COLO829 (cell line): ENCODE measurements at regions not wholly inside any gene's neighbourhood (a gene's known extent, or its start where the extent isn't known, plus 50 kb on each side); places are given as distances from the start of the nearest gene placed in this dataset.
"Not testable (repeated sequence)": the region's sequence is repeated elsewhere in the genome, so short reads cannot be mapped to it uniquely, and the experiment has no call there.

ENCODE experiments used
- DNase-seq: peaks from one replicate; pipeline ENCODE4 v3.0.0; 2012; ENCODE audit warnings: low spot score

DNA sequence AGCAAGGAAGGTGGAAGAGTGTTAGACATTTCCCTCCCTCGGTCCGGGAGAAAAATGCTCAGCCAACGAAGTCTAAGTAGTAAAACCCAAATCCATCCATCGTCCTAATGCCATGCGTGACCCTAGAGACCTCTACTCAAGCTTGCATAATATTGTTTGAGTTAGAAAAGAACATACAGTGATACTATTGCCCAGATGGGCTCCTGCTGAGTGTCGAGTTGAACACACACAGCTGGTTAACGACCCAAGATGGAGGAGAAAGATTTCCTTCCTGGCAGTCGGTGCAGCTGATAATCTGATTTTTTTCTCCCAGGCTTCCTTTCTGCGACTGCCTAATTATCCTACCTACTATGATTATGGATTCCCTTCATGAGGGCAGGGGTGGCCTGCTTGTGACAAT lies 164.4 kb upstream of the KCNG1 start:
- DNase-seq, result no peak

DNA sequence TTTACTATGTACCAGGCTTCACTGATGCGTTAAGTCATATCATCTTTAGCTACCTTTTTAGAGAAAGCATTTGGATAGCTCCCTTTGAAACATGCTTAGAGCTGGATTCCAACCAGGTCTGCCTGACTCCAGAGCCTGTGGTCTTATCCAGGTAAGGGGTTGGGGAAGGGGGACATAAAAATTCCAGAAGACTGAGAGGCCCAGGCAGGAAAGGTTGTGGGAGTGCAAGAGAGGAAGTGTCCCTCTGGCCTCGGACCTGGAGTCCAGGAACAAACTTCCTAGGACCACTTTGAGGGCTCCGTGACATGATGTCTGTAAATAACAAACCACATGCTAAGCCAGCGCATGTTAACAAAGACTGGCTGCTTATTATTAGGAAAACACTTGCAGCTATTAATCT lies 163.0 kb upstream of the KCNG1 start:
- DNase-seq, result no peak

GRCh38 chr20:51185277-51185676 lies 162.4 kb upstream of the KCNG1 start:
- no peak for DNase-seq

DNA sequence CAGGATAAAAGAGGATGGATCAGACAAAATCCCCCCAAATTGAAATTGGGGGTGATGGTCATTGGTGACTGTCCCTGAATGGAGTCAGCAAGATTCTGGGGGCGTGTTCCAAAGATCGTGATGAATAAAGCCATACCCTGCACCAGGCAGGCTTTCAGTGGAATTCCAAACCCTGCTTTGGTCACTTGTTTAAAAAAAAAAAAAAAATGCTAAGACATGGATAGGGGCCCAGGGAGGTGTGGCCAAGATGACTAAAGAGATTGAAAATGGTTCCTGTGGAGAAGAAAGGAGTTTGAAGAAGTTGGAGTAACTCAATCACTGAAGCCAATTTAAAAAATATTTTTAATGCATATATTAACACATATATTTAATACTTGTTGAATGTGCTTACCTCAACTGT lies 161.4 kb upstream of the KCNG1 start:
- DNase-seq, result no peak

DNA sequence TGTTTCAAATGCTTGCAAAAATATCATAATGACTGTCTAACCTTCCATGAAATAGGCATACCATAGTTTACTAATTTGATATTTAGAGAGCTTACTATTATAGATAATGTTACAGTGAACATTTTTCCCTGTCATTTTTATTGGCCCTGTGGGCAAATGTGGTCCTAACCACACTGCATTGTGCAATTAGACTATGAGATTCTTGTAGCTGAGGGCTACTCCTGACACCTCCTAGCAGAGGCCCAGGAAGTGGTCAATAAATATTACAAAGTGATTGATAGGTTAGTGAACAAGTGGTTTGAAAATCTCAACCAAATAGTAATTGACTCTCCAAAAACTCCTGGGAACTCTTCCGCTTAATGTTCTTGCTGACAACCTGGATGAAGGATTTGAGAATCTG lies 160.5 kb upstream of the KCNG1 start:
- no peak for DNase-seq

DNA sequence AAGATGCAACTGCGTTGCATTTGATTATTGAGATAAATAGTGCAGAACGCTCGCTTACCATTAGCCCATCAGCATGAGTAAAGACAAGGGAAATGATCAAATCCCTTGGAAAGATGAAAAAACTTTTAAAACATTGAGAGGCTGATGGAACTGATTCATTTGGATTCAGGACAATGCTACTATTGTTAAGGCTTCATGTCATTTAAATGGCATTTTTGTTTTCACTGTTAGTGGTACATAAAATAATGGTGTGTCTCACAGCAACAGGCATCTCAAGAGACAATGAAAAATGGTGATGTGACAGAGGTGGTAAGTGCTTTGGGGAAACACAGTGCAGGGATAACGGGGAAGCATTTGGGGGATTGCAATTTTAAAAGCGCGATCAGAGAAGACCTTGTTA lies 159.7 kb upstream of the KCNG1 start:
- DNase-seq, result peak; percentile 49

- DNase-seq, result no peak
Observed at GRCh38 chr20:51178153-51178552, 155.2 kb upstream of the KCNG1 start.

GRCh38 chr20:51176876-51177275 lies 154.0 kb upstream of the KCNG1 start:
- DNase-seq, result peak; percentile 93

DNA sequence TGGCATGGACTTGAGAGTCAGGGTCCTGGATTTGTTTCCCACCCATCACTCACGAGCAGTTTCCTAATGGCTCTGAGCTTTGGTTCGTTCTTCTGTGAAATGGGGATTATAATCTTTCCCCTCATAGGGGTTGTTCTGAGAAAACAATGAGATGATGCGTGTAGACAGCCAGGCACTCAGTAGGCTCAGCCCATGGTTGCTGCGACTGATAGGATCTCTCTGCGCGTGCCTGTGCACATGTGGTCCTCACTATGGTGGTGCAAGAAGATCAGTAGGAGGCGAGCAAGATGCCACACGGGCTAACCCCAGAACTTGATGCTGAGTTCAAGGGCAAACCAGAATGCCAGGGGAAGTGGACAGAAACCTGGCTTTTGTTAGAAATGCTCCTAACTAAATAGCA lies 153.5 kb upstream of the KCNG1 start:
- no peak for DNase-seq

DNA sequence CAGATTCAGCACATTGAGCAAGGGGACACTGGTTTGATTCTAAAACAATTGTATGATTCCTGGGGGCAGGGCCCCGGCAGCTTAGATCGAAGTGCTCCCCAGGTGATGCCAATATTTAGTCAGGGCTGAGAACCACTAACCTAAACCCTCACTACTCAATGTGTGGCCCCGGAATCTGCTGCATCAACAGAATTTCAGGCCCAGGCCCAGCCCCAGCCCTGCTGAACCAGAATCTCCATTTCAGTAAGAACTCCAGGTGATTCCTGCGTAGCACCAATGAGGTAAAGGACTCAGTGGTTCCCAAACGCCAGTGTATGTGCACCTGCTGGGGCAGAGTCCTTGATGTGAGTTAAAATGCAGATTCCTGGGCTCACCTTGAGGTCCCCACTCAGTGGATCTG lies 152.8 kb upstream of the KCNG1 start:
- DNase-seq, result no peak

DNA sequence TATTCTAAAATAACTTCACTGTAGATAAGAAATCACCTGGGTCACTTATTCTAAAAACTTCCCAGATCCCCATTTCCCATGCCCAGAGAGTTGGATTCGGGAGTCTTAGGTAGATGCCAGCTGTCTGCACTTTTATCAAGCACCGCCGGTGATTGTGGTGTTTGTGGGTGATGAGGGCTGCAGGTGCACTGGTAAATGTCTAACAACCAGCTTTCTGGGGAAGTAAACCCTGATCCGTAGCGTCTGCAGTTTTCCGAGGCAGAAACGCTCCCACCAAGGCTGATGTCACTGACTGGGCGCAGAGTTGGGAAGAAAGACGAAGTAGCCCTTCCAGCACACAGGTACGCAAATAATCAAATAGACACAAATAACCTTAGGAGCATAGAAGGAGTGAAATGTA lies 152.2 kb upstream of the KCNG1 start:
- no peak for DNase-seq

GRCh38 chr20:51174536-51174935 lies 151.6 kb upstream of the KCNG1 start:
- DNase-seq, result no peak

- no peak for DNase-seq
Observed at GRCh38 chr20:51172558-51173428, 149.9 kb upstream of the KCNG1 start.

GRCh38 chr20:51171141-51171540 lies 148.2 kb upstream of the KCNG1 start:
- DNase-seq, result no peak

GRCh38 chr20:51169813-51170212 lies 146.9 kb upstream of the KCNG1 start:
- DNase-seq, result no peak

- DNase-seq, result not testable (repeated sequence)
Observed at GRCh38 chr20:51167911-51168310, 145.0 kb upstream of the KCNG1 start.

DNA sequence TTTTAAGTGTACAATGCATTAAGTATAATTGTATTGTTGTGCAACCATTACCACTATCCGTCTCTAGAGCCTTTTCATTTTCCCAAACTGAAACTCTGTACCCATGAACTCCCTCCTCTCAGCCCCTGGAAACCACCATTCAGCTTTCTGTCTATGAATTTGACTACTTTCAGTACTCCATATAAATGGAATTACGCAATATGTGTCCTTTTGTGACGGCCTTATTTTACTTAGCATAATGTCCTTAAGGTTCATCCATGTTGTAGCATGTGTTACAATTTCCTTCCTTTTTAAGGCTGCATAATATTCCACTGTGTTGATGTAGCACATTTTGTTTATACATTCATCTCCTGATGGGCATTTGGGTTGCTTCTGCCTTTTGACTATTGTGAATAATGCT lies 143.6 kb upstream of the KCNG1 start:
- DNase-seq, result no peak

DNA sequence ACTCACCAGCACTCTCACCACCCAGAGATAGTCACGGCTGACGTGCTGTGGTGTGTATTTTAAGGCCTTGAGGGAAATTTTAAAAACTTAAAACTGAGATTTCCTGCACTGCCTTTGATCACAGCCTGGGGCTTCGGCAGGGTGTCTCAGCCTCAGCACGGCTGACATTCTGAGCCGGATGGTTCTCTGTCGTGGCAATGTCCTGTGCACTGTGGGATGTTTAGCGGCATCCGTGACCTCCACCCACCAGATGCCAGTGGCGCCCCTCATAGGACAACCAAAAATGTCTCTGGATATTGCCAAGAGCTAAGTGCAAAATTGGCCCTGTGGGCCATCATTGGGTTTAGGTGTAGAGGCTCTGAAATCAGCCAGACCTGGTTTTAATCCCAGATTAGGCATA lies 142.2 kb upstream of the KCNG1 start:
- DNase-seq, result no peak

DNA sequence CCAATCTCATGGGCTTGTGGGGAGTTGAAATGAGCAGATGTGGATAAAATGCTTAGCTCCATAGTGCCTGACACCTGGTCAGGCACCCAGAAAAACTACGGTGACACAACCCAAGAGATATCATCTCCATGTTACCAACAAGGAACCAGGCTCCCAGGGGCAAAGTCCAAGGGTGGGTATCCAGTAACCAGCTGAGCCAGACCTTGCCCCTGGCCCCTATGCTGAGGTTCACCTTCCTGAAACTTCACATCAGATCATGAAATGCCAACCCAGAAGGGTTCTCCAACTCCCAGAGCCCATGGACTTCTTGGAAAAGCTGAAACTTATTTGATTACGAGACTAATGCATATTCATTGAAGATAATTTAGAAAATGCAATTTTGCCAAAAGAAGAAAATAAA lies 141.8 kb upstream of the KCNG1 start:
- no peak for DNase-seq

GRCh38 chr20:51163996-51164600 lies 141.2 kb upstream of the KCNG1 start:
- no peak for DNase-seq

DNA sequence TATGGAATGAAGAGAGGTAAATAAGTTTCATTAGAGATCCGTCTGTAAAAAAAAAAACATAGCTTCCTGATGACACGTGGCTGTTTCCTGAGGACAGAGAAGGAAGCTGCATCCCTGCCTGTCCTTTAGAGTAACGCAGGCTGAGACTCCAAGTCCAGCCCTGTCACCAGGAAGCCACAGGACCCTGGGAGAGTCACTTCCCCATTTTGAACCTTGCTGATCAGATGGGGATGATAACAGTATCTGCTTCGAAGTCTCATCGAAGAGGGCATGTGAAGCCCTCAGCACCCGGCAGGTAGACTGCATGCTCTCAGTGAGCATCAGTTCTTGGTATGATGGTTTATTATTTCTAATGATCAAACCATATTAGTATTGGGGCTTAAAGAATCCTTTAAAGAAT lies 139.1 kb upstream of the KCNG1 start:
- DNase-seq, result no peak

GRCh38 chr20:51160821-51161220 lies 137.9 kb upstream of the KCNG1 start:
- no peak for DNase-seq

DNA sequence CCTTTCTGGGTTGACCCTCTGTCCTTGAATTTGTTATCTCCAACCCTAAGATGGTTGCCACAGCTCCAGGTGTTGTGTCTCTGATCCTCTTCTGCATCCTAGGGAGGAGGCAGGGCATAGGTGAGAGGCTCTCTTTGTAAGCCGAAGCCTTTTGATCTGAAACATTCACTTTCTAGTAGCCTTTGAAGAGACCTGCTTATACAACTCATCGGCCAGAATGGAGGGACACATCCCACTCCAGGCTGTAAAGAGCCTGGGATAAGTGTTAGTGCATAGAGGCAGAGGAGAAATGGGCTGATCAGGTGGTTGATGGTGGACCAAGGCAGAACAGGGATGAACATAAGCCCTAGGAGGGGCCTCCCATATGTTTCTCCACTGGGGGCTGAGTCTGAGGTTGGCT lies 137.1 kb upstream of the KCNG1 start:
- no peak for DNase-seq

- DNase-seq, result no peak
Observed at GRCh38 chr20:51159303-51159702, 136.4 kb upstream of the KCNG1 start.
